Ovary (tissue), 3 donors: ENCODE measurements at regions not wholly inside any gene's neighbourhood (a gene's known extent, or its start where the extent isn't known, plus 50 kb on each side); places are given as distances from the start of the nearest gene placed in this dataset.

Experiments
- CTCF ChIP-seq, 3 donors: fragments of 450-650 bp in 2 of 3; fragments of 200-600 bp in 1 of 3; IDR thresholded peaks; one replicate each; pipeline versions ENCODE4 v1.5.1 to v1.8.0; 2016 to 2022; ENCODE audit warnings: antibody characterized with exemption in 3 of 3, mild to moderate bottlenecking in 1 of 3
- EP300 ChIP-seq: sonication (generic); formaldehyde crosslinking; IDR thresholded peaks from one replicate; pipeline ENCODE4 v1.6.1; 2017; ENCODE audit warnings: antibody characterized with exemption
- donor health status: DM: no; HTN: no; CAD: no.

- TF ChIP-seq EP300 (no peak), CTCF (IDR thresholded peaks at IDR 0.05) (no peak)
These were observed 197.6 kb downstream of the AACS start for GRCh38 chr12:125262851-125263250.
